ENCODE measurements at regions not wholly inside any gene's neighbourhood (a gene's known extent, or its start where the extent isn't known, plus 50 kb on each side); places are given as distances from the start of the nearest gene placed in this dataset.

GRCh38 chr3:5047764-5048419 is 68.7 kb downstream of the BHLHE40 start:
- Mint-ChIP-seq H3K4me3 (no peak overlapping the region), H3K27me3 (ENCODE audit: insufficient read depth, low read depth, poor library complexity) (no peaks in the 10 kb centered on the region), H3K9me3 (no peaks in the 10 kb centered on the region), H3K4me1 (no peaks in the 10 kb centered on the region), H3K36me3 (ENCODE audit: low read depth) (no peaks in the 10 kb centered on the region), H3K27ac (no peak overlapping the region)
- Histone ChIP-seq H3K27ac (ENCODE audit: low read depth) (no peak overlapping the region), H3F3A (replicated peaks; ENCODE audit: low read depth) (no peaks in the 10 kb centered on the region), H3K9me2 (ENCODE audit: insufficient read depth) (no peaks in the 10 kb centered on the region), H3K36me3 (ENCODE audit: insufficient read depth) (no peaks in the 10 kb centered on the region), H3K27me3 (ENCODE audit: insufficient read depth) (no peaks in the 10 kb centered on the region), H3K4me1 (ENCODE audit: insufficient read depth) (no peaks in the 10 kb centered on the region), H4K20me1 (replicated peaks; ENCODE audit: insufficient read depth) (no peaks in the 10 kb centered on the region), H3K4me3 (no peak overlapping the region), H3K4me2 (no peak overlapping the region), H3K79me2 (replicated peaks; ENCODE audit: insufficient read depth) (no peaks in the 10 kb centered on the region), H2AFZ (no peak overlapping the region)
- DNase-seq (ENCODE audit: low spot score) (no peak), ATAC-seq (no peak)
- TF ChIP-seq CTCF (conservative IDR thresholded peaks at IDR 0.05; ENCODE audit: low read depth in 2 of 2) (no peak), ZNF114 (CRISPR knock-in tag; IDR thresholded peaks at IDR 0.05) (no peak), NANOG (IDR thresholded peaks at IDR 0.05; ENCODE audit: borderline replicate concordance) (no peak), EZH2phosphoT487 (IDR thresholded peaks at IDR 0.05; ENCODE audit: unreplicated experiment) (no peak), ZNF462 (CRISPR knock-in tag; IDR thresholded peaks at IDR 0.05) (no peak), EZH2 (IDR thresholded peaks at IDR 0.05; ENCODE audit: low read depth, unreplicated experiment) (no peak), CREB1 (CRISPR knock-in tag; IDR thresholded peaks at IDR 0.05; ENCODE audit: low read depth) (no peak), STAT1 (IDR thresholded peaks at IDR 0.05; ENCODE audit: unreplicated experiment) (no peak), JUNB (IDR thresholded peaks at IDR 0.05; ENCODE audit: unreplicated experiment) (no peak), REST (IDR thresholded peaks at IDR 0.05; ENCODE audit: unreplicated experiment) (no peak), ZNF331 (CRISPR knock-in tag; IDR thresholded peaks at IDR 0.05; ENCODE audit: low read depth) (no peak)
